HG02973 (cell line): ENCODE measurements at regions not wholly inside any gene's neighbourhood (a gene's known extent, or its start where the extent isn't known, plus 50 kb on each side); places are given as distances from the start of the nearest gene placed in this dataset.

Experiments used
- ATAC-seq: cut with Tn5 transposase; IDR thresholded peaks from one replicate; pipeline ENCODE4 v1.9.1; 2021; ENCODE audit warnings: moderate library complexity; ENCODE audit not compliant: unreplicated experiment

DNA sequence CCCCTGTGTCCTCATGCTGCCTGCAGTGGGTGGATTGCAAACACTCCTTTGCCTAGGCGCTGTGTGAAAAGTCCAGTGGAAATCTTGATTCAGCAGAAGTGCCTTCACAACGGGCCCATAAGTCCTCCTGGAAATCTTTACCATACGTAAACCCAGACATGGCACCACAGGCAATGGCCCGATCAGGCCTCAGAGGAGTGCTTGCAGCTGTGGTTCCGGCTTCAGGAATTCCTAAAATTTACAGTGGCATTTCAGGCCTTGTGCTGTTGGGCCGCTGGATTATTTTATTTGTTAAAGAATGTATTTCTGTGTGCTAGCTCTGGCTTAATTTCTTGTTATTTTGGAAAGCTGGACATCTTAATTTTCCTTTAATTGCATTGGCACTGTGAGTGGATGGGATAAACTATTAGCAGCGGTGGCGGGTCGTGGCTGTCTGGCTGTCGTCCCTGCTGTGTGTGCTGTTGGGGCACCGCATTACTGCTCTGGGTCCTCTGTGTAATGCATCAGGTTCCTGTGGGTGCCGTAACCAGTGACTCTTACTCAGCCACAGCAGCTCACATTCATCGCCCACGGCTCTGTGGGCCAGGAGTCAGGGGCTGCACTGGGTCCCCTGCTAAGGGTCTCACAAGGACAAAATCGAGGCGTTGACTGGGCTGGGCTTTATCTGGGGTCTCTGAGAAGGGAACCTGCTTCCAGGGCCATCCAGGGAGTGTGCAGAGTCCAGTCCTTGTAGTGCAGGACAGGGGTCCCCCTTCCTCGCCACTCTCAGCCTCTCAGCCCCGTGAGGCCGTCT lies 73.1 kb downstream of the RTP5 start:
- no peak for ATAC-seq

DNA sequence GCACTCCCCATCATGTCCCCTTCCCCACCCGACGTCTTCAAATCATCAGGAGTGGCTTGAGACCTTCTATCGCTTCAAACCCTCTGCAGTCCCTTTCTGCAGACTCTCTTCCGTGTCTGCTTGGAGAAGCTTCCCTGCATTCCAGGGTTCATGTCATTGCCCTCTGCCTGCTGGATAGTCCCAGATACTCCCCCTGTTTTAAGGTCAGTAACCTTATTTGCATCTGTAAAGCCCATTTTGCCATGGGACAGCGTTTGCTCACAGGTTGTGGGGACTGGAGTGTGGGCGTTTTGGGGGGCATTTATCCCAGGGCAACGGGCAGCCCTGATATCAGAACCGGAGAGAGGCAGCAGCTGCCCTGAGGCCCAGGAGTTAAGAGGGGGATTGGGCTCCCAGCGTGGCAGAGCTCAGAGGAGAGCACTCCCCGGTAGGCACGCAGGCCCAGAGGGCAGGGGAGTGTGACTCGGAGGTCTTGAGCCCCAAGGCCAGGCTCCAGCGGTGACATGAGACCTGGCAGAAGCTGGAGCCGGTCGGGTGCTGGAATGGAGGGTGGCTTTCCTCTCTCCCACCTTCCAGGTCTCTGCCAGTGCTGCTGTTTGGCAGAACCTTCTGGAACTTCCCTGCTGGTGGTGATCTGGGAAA lies 73.8 kb downstream of the RTP5 start:
- no peak for ATAC-seq

DNA sequence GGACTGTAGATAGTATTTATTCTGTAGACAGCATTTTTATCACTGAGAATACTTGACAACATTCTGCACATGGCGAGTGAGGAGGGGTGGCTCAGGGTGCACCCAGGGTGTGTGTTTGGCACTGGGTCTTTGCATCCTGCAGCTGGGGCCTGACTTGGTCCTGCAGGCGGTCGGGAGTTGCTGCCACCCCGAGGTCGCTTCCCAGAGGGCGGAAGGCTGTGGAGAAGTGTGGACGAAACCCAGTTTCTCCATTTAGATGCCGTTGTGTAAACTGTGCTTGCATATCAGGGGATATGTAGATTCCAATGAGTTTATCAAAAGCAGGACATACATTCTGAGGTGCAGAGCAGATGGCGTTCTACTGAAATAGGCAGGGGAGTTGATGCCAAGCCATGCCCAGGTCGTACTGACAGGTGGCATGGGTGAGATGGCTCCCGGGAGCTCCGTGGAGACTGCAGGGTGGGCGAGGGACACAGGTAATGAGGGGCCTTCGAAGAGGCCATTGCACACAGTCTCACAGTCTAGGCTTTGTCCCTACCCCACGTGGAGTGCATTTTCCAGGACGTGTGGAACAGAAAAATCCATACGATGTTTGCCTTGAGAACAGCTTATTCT lies 74.5 kb downstream of the RTP5 start:
- no peak for ATAC-seq

DNA sequence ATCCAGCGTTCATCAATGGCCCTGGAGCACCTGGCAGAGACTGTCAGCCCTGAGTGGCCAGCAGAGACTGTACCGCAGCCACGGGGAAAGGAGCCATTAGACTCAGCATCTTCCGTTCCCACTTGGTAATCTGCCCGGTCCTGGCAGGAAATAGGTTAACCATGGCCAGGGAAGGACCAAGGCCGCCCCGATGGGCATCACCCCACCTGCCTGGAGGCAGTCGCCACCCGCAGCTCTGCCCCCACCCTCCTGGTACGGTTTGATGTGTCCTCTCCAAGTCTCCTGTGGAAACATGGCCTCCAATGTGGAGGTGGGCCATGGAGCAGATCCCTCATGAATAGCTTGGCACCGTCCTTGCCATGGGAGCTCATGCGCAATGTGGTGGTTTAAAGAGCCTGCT lies 75.3 kb downstream of the RTP5 start:
- ATAC-seq, result no peak

DNA sequence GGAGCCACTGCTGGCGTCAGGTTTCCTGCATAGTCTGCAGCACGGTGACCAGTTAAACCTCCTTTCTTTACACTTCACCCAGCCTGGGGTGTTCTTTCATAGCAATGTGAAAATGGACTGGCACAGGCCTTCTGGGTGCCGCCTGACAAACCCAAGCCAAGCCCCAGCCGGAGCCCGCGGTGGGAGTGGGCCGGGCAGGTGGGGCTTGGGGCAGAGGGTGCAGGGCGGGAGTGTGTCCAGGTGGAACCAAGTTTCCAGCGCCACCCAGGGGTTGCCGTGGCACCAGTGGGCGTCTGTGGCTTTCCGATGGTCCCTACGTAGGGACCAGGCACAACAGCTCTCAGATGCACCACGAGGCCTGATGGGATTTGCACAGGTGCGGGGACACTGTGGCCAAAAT lies 75.8 kb downstream of the RTP5 start:
- no peak for ATAC-seq

DNA sequence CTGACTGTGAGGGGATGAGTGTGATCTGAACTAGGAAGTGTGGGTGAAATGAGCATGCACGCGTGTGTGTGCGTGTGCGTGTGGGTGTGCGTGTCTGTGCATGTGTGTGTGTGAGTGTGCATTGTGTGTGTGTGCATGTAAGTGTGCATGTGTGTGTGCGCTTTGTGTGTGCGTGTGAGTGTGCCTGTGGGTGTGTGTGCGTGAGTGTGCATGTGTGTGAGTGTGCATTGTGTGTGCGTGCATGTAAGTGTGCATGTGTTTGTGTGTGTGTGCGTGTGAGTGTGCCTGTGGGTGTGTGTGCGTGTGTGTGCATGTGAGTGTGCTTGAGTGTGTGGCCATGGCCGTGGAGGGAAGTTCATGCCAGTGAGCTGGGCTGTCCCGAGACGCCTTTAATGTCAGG lies 76.3 kb downstream of the RTP5 start:
- ATAC-seq, result no peak

DNA sequence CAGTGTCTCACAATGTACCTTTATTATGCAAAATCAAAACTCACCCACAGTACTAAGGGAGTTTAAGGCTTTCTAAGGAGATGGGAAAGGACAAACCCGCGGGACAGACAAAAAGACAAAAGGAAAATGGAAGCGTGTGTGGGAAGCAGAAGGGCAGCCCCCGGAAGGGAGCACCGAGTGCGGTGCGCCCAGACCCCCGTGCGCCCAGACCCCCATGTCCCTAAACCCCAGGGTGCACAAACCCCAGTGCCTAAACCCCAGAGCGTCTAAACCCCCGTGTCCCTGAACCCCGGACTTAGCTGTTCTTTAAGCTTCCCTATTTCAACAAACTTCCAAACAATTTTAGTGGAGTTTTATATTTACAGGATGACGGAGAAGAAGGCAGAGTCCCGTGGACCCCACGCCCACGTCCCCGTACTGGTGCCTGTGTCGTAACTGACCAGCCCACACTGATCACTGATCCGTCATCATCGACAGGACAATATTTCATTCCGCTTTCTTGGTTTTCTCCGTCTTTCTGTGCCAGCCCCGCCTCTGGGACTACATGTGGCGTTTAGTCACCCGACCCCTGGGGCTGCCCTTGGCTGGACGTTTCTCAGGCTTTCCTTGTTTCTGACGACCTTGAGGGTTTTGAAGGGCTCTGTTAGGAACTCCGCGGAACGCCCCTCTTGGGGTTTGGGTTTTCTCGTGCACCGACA lies 76.9 kb downstream of the RTP5 start:
- no peak for ATAC-seq

DNA sequence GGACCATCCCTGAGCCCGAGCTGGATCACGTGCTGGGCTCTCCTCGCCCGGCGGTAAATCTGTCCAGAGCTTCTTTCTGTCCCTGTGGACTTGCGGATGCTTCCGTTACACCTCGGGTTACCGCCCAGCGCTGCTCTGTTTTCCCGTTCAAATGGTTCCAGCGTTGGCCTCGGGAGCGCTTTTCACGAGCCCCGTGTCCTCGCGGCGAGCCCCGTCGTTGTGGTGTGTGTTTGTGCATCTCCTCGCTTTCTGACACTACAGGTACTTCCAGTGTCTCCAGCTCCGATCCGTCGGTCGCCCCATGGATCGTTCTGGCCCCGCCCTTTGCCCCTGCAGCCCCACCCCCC lies 77.4 kb downstream of the RTP5 start:
- ATAC-seq, result no peak

DNA sequence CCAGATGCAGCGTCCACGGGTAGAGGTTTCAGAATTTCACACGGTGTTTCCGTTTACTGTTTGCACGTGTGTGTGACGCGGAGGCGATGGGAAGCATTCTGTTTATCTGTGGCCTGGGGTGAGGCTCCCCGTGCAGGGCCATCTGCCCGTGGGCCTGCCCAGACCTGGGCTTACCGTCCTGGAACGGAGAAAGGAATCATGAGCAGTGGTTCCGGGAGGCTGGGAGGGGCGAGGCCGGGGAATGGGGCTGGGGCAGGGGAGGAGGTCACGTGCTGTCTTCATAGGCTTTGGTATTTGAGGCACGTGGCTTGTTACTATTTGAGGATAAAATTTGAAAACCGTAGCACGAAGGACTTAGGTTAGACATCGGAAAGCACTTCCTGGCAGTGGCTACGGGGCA lies 77.9 kb downstream of the RTP5 start:
- no peak for ATAC-seq

DNA sequence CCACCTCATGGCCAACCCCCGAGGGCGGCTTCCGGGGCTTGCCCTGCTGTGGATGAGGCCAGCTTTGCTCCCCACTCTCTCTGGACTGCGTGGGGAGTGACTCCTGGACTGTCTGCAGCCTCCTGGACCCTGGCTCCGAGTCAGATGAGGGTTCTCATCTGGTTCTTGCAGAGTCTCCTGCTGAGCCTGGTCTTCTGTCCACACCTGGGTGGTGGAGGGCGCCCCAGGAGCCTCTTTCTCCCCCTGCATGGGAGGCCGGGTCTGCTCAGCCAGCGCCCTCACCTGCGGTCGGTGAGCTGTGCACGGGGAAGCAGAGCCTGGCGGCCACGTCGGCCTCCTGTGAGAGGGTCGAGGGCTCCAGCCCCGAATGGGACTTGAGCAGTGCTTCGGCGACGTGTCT lies 78.3 kb downstream of the RTP5 start:
- no peak for ATAC-seq

DNA sequence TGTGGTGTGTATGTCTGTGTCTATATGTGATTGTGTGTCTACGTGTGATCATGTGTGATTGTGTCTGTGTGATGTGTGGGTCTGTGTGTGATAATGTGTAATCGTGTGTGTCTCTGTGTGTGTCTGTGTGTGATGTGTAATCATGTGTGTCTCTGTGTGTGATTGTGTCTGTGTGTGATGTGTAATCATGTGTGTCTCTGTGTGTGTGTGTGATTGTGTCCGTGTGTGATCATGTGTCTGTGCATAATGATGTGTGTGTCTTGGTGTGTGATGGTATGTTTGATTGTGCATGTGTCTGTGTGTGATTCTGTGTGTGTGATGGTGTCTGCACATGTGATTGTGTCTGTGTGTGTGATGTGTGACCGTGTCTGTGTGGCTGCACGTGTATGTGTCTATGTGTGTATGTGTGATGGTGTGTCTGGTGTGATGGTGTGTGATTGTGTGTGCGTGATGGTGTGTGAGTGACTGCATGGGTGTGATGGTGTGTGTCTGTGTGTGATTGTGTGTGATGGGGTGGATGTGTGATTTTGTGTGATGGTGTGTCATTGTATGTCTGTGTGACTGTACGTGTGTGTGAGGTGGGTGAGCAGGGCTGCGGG lies 78.9 kb downstream of the RTP5 start:
- ATAC-seq, result no peak

DNA sequence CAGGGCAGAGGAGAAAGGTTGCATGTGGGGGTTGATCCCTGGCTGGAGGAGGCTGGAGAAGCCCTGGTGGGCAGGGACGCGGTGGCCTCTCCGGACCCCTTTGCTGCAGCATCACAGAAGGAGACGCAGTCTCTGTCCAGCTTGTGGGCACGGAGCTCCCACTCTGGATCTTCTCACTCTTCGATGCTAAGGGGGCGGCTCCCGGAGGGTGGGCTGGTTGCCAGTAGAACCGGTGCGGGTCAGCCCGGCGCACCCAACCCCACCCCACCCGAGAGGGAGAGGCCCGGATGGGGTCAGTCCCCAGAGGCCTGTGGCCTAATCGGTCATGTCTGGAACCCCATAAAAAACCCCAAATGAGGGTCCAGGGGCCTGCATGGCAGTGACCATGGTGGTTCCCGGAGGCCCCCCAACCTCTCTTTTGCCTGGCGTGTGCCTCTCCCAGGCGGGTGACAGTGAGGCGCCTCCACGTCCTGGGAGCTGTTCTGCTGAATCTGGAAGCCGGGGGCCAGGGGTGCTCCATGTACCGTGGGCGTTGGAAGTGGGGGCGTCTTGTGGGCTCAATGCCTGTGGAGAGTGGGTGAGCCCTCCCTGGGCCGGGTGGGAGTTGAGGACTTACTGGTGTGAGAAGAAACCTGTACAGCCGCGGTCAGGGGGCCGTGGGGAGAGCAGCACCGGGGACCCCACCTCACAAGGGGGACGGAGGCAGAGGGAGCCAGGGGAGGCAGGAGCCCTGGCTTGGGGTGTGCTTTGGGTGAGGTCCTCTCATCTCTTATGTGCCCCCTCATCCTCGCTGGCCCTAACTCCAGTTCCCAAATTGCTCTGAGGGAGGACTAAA lies 79.6 kb downstream of the RTP5 start:
- no peak for ATAC-seq

DNA sequence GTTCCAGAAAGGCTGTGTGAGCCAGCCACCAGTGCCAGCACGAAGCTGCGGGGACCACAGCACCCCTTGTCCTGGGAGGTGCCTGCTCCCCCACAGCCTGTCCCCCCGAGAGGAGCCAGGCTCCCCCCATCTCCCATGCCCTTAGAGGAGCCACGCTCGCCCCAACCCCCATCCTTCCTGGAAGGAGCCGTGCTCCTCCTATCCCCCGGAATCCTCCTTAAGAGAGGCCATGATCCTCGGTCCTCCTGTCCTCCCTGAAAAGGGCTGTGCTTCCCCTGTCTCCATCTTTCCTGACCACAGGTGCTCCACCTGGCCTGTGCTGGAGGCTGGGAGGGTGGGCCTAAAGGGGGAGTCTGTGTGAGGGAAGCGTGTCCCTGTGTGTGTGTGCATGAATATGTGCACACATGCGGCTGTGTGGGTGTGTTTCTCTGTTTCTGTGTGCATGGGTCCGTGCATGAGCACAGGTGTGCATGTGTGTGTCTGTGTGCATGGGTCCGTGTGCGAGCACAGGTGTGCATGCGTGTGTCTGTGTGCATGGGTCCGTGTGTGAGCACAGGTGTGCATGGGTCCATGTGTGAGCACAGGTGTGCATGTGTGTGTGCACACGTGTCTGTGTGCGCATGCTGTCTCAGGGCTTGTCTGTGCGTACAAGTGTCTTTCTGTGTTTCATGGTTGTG lies 80.3 kb downstream of the RTP5 start:
- ATAC-seq, result no peak

DNA sequence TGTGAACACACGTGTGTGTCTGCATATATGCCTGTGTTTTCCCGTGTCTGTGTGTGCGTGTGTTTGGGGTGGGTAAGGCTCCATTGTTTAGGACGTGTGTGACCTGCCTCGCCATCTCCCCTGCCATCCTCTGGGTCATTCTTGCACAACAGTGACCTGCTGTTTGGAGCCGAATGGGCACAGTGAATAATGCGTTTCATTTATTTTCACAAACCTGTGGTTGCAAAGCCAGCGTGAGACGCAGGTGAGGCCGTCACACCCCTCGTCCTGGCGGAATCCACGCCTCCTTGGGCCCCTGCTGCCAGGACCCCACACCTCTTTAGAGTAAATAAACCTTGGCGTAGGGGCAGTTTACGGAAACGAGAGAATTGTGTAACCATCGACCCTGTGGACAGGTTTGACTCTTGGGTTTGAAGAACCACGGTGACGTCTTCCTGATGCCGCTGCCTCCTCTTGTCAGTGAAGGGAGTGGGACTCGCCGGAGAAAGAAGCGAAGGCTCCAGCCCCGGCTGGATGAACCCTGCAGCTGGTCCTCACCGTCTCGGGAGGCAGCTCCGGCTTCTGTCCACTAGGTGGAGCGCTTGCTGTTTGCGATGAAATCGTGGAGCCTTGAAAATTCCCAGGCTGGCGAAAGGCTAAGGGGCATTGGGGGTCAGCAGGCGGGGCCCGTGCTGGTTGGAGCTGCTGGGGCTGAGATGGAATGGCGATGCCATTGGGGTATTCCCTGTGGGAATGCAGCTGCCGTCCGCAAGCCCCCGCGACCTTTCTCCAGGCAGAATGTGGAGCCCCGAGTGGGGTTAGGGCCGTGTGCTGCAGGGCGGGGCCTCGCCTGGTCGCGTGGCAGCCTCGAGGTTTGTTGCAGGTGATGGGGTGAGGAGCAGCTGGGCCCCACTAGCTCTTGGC lies 81.1 kb downstream of the RTP5 start:
- ATAC-seq, result no peak

DNA sequence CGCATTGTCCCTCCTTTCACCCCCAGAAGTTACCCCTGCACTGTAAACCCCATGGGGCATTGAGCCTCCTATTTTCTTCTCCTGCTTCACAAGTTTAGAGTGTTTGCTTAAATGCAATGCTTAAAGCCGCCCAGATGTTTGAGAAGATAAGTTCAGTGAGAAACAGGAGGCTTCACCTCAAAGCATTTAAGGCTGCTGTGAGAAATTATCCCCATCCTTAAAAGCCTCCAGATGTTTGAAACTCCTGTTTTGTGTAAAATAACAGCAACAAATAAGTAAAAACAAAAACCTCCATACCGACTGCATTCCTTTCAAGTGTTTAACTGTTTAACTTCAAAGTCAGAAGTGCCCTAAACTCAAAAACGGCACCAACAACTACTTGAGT lies 81.8 kb downstream of the RTP5 start:
- no peak for ATAC-seq

DNA sequence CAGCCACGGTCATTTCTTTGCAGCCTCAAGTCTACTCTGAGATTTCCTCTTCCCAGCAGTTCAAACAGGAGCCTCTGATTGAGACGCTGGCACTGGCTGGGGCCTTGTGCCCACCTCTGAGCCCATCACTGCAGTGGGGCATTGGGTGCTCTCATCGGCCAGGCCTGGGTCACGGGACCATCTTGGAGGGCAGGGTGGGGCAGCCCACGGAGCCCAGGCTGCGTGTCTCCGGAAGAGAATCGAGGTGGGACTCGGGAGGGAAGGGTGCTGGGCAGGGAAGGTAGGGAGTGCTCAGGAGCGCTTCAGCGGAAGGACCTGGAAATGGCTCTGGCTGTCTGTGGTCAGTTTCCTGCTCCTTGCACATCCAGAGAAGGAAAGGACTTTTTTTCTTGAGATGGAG lies 82.4 kb downstream of the RTP5 start:
- ATAC-seq, result no peak

DNA sequence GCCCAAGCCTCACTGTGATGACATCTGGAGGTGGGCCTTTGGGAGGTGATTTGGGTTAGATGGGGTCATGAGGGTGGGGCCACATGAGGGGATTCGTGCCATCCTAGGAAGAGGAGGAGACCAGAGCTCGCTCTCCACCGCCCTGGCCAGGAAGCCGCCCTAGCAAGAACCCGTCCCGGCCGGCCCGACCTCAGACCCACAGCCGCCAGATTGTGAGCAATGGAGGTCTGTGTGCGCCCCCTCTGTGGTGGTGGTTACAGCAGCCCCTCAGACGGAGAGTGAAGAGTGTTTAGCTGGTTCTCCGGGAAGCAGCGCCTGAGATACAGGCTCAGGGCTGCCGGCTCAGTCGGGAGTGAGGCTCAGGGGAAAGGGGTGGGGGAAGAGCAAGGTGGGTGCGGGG lies 83.3 kb downstream of the RTP5 start:
- no peak for ATAC-seq

DNA sequence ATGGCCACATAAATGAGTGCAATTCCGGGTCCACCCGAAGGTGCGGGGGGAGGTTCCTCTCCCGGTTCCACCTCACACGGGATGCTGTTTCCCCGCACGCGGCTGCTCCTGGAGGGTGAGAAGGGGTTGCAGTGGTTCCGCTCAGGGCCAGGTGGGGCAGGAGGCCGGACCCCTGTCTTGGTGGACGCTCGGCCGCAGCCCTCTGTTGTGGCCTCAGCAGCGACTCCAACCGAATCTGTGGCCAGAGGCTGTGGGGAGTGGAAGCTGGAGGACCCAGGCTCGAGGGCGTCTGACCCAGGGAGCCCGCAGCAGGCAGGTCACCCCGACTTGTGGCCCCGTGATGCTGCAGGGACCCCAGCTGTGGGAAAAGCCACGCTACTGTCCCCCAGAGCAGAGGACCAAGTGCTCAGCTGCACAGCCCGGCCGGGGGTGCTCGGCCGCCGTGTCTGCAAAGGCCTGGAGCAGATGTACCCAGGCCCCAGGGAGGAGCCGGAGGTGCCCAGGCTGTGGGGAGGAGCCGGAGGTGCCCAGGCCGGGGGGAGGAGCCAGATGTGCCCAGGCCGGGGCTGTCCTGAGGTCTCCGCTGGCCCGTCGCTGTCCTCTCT lies 83.9 kb downstream of the RTP5 start:
- ATAC-seq, result no peak
